Heart right ventricle (tissue), 16 donors: ENCODE measurements at regions not wholly inside any gene's neighbourhood (a gene's known extent, or its start where the extent isn't known, plus 50 kb on each side); places are given as distances from the start of the nearest gene placed in this dataset.

ENCODE experiments used
- ATAC-seq, 8 donors: fragments of 200-7000 bp; cut with Tn5 transposase; one replicate each; pipeline ENCODE4 v1.9.1; 2020; ENCODE audit warnings: mild to moderate bottlenecking in 8 of 8, moderate library complexity in 8 of 8, moderate number of reproducible peaks in 1 of 8
- DNase-seq, 2 donors: peaks; one replicate each; pipeline ENCODE4 v3.0.0-alpha.2; 2020
- H3K27ac ChIP-seq, 10 donors: fragments of 200-600 bp; sonication (generic) in 2 of 10; one replicate each; pipeline versions ENCODE4 v1.5.0 to v1.8.0; 2020 to 2022; ENCODE audit warnings: mild to moderate bottlenecking in 3 of 10
- H3K27me3 ChIP-seq, 7 donors: fragments of 200-600 bp; one replicate each; pipeline ENCODE4 v1.8.0; 2021 to 2022; ENCODE audit warnings: mild to moderate bottlenecking in 2 of 7
- H3K36me3 ChIP-seq, 9 donors: fragments of 200-600 bp; sonication (generic) in 1 of 9; one replicate each; pipeline versions ENCODE4 v1.5.0 to v1.8.0; 2020 to 2022; ENCODE audit warnings: mild to moderate bottlenecking in 2 of 9
- H3K4me1 ChIP-seq, 9 donors: fragments of 200-600 bp; sonication (generic) in 1 of 9; one replicate each; pipeline versions ENCODE4 v1.5.0 to v1.8.0; 2020 to 2022; ENCODE audit warnings: mild to moderate bottlenecking in 4 of 9
- H3K4me3 ChIP-seq, 10 donors: fragments of 200-600 bp; sonication (generic) in 2 of 10; one replicate each; pipeline versions ENCODE4 v1.5.0 to v1.8.0; 2020 to 2022; ENCODE audit warnings: mild to moderate bottlenecking in 7 of 10, moderate library complexity in 2 of 10
- H3K9me3 ChIP-seq, 11 donors: fragments of 200-600 bp in 10 of 11; sonication (generic) in 2 of 11; one replicate each; pipeline versions ENCODE4 v1.5.0 to v1.8.0; 2013 to 2022; ENCODE audit warnings: mild to moderate bottlenecking in 2 of 11, control low read depth in 1 of 11, moderate library complexity in 1 of 11
- CTCF ChIP-seq, 9 donors: fragments of 200-600 bp; sonication (generic) in 2 of 9; IDR thresholded peaks; one replicate each; pipeline versions ENCODE4 v1.5.0 to v1.8.0; 2021 to 2022; ENCODE audit warnings: antibody characterized with exemption in 9 of 9, mild to moderate bottlenecking in 5 of 9, moderate library complexity in 1 of 9
- whole genome bisulfite sequencing, 2 donors: extraction: QIAGEN DNeasy Blood & Tissue Kit; methylation state at CpG; one replicate each; pipeline ENCODE4 v1.1.7; 2013; ENCODE audit warnings: inconsistent platforms in 1 of 2; 5-methylcytosine and 5-hydroxymethylcytosine counted together
- intact Hi-C, 10 donors: fragments of 100-400 bp; cut with DNase I; formaldehyde crosslinking; loops; one replicate each; pipeline versions ENCODE4 v1.11.1 to v1.14.2; 2022
- donor health status: Arrhythmogenic right ventricular cardiomyopathy.
- donor health status: ischemic (EF 13 %, LVEDD 7.1; RV severe dilation, severe dysfunction).
- donor health status: healthy with polysubstance abuse.
- donor health status: DM: no; HTN: yes; CAD: no.
- donor health status: DM: no; HTN: no; CAD: no.
- donor health status: ischemic (EF 25% LVEDD 6.9; RV normal size, moderate dysfunction).
- donor health status: ischemic (EF 25% LVEDD 5.7; RV mildly dilated, moderate dysfunction).
- donor health status: healthy.
- donor health status: DM: yes; HTN: yes; CAD: no.
- donor health status: Ischemic cardiomyopathy.
- donor health status: ischemic (EF 35%, LVEDD 5.7; RV mildly dilated, moderate dysfunction).
- donor health status: nonischemic (EF 11% LVEDD 7.7; RV severe dilation, severe dysfunction).
- donor health status: DM: yes; HTN: yes; CAD: no.
- donor health status: PGD.
- donor health status: ischemic (EF 29% LVEDD 5.4; RV normal size, mild dysfunction).
- donor health status: nonischemic (EF 23%, LVEDD 6.1; RV moderate dilation, normal function).

GRCh38 chr3:117471831-117472230, 762.3 kb downstream of the TUSC7 start:
- TF ChIP-seq CTCF (IDR thresholded peaks at IDR 0.05): no peak
- Histone ChIP-seq H3K27me3 (no peaks in the 10 kb centered on the region), H3K27ac (no peak overlapping the region), H3K9me3 (no peaks in the 10 kb centered on the region), H3K36me3 (no peaks in the 10 kb centered on the region), H3K4me1 (no peaks in the 10 kb centered on the region), H3K4me3 (no peak overlapping the region)
- DNase-seq (no peak), ATAC-seq (no peak)
- 25 to 41% methylated on average over 1 of the region's 1 CpG for WGBS, 2 donors
- intact Hi-C loops: no loop called here

GRCh38 chr3:117473981-117474538, 764.5 kb downstream of the TUSC7 start:
- Histone ChIP-seq H3K4me3 (no peak overlapping the region), H3K27ac (no peak overlapping the region), H3K4me1 (no peaks in the 10 kb centered on the region), H3K27me3 (no peaks in the 10 kb centered on the region), H3K9me3 (no peaks in the 10 kb centered on the region), H3K36me3 (no peaks in the 10 kb centered on the region)
- DNase-seq (no peak), ATAC-seq (no peak)
- WGBS, 2 donors: 58 to 61% methylated on average over 8 of the region's 8 CpGs
- intact Hi-C loops: no loop called here
- no peak for TF ChIP-seq CTCF (IDR thresholded peaks at IDR 0.05)

GRCh38 chr3:117476572-117476971, 767.0 kb downstream of the TUSC7 start:
- no peaks in the 10 kb centered on the region for H3K27me3 ChIP-seq
- no peak overlapping the region for H3K4me3 ChIP-seq
- no peaks in the 10 kb centered on the region for H3K36me3 ChIP-seq
- H3K4me1 ChIP-seq: no peaks in the 10 kb centered on the region
- intact Hi-C loops: no loop called here
- no peak for TF ChIP-seq CTCF (IDR thresholded peaks at IDR 0.05)
- H3K9me3 ChIP-seq: no peaks in the 10 kb centered on the region
- no peak for DNase-seq
- WGBS, 2 donors: 66 to 69% methylated on average over 2 of the region's 2 CpGs
- no peak for ATAC-seq
- H3K27ac ChIP-seq: no peak overlapping the region

GRCh38 chr3:117477214-117477755, 767.7 kb downstream of the TUSC7 start:
- H3K36me3 ChIP-seq: no peaks in the 10 kb centered on the region
- 70 to 77% methylated on average over 6 of the region's 6 CpGs for WGBS, 2 donors
- H3K27me3 ChIP-seq: no peaks in the 10 kb centered on the region
- no peak overlapping the region for H3K4me3 ChIP-seq
- ATAC-seq: no peak
- no peak for TF ChIP-seq CTCF (IDR thresholded peaks at IDR 0.05)
- intact Hi-C loops: no loop called here
- no peaks in the 10 kb centered on the region for H3K4me1 ChIP-seq
- DNase-seq: no peak
- no peaks in the 10 kb centered on the region for H3K9me3 ChIP-seq
- H3K27ac ChIP-seq: no peak overlapping the region
